Peyer's patch (tissue), 4 donors: ENCODE measurements at regions not wholly inside any gene's neighbourhood (a gene's known extent, or its start where the extent isn't known, plus 50 kb on each side); places are given as distances from the start of the nearest gene placed in this dataset.

Source experiments
- DNase-seq, 3 donors: peaks; one replicate each; pipeline ENCODE4 v3.0.0-alpha.2; 2017 to 2019
- H3K27ac ChIP-seq, 4 donors: fragments of 200-600 bp; sonication (generic); one replicate each; pipeline ENCODE4 v1.5.1; 2016 to 2019
- H3K27me3 ChIP-seq, 2 donors: fragments of 200-600 bp; sonication (generic); one replicate each; pipeline ENCODE4 v1.5.1; 2019
- H3K36me3 ChIP-seq, 3 donors: fragments of 200-600 bp; sonication (generic); one replicate each; pipeline ENCODE4 v1.5.1; 2016 to 2019
- H3K4me1 ChIP-seq, 4 donors: fragments of 200-600 bp; sonication (generic); one replicate each; pipeline ENCODE4 v1.5.1; 2016 to 2019
- H3K4me3 ChIP-seq, 4 donors: fragments of 200-600 bp; sonication (generic); 1 replicate in 3 of 4; 2 replicates in 1 of 4; pipeline ENCODE4 v1.5.1; 2016 to 2019; ENCODE audit warnings: mild to moderate bottlenecking in 1 of 4
- H3K9me3 ChIP-seq, 4 donors: fragments of 200-600 bp; sonication (generic); one replicate each; pipeline ENCODE4 v1.5.1; 2016 to 2019; ENCODE audit warnings: mild to moderate bottlenecking in 1 of 4
- POLR2A ChIP-seq, 2 donors: fragments of 450-650 bp; IDR thresholded peaks; one replicate each; pipeline ENCODE4 v1.5.1; 2017; ENCODE audit warnings: antibody characterized with exemption in 2 of 2, mild to moderate bottlenecking in 2 of 2, moderate library complexity in 2 of 2
- TF ChIP-seq, protein P1 (sequence below), 6 experiments: fragments of 450-650 bp in 4 of 6; fragments of 200-600 bp in 2 of 6; sonication (generic) in 1 of 6; IDR thresholded peaks; one replicate each; pipeline ENCODE4 v1.5.1; 2017 to 2019; ENCODE audit warnings: antibody characterized with exemption in 6 of 6, mild to moderate bottlenecking in 3 of 6, moderate library complexity in 1 of 6

DNA sequence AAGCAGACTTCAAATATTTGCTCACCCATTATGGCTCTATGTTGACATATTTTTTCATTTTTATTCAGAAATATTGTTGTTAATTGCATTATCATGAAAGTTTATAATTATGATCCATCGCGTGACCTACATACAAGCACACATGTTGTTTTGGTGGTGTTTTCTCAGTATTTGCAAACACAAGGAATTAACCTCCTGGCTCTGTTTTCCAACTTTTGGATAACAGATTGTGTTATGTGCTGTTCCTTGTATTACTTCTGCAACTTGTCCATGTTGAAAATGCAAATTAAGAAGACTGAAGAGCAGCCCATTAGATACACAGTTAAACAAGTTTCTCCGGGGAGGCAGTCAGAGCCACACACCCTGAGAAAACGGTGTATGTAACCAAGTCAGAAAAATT is 201.2 kb downstream of the SEC23A start:
- no peak for DNase-seq
- Histone ChIP-seq H3K27ac (no peak overlapping the region), H3K9me3 (no peaks in the 10 kb centered on the region), H3K36me3 (no peaks in the 10 kb centered on the region), H3K27me3 (no peaks in the 10 kb centered on the region), H3K4me3 (no peak overlapping the region), H3K4me1 (no peaks in the 10 kb centered on the region)
- TF ChIP-seq, protein P1, sequence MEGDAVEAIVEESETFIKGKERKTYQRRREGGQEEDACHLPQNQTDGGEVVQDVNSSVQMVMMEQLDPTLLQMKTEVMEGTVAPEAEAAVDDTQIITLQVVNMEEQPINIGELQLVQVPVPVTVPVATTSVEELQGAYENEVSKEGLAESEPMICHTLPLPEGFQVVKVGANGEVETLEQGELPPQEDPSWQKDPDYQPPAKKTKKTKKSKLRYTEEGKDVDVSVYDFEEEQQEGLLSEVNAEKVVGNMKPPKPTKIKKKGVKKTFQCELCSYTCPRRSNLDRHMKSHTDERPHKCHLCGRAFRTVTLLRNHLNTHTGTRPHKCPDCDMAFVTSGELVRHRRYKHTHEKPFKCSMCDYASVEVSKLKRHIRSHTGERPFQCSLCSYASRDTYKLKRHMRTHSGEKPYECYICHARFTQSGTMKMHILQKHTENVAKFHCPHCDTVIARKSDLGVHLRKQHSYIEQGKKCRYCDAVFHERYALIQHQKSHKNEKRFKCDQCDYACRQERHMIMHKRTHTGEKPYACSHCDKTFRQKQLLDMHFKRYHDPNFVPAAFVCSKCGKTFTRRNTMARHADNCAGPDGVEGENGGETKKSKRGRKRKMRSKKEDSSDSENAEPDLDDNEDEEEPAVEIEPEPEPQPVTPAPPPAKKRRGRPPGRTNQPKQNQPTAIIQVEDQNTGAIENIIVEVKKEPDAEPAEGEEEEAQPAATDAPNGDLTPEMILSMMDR (IDR thresholded peaks at IDR 0.05): no peak
- TF ChIP-seq POLR2A (IDR thresholded peaks at IDR 0.05): no peak

GRCh38 chr14:38900887-38901286 is 202.1 kb downstream of the SEC23A start:
- Histone ChIP-seq H3K4me3 (no peak overlapping the region), H3K27ac (no peak overlapping the region), H3K36me3 (no peaks in the 10 kb centered on the region), H3K27me3 (no peaks in the 10 kb centered on the region), H3K4me1 (no peaks in the 10 kb centered on the region), H3K9me3 (no peaks in the 10 kb centered on the region)
- TF ChIP-seq, protein P1 (IDR thresholded peaks at IDR 0.05): no peak
- TF ChIP-seq POLR2A (IDR thresholded peaks at IDR 0.05): no peak
- DNase-seq: no peak

GRCh38 chr14:38887696-38888095 is 215.3 kb downstream of the SEC23A start:
- Histone ChIP-seq H3K9me3 (no peaks in the 10 kb centered on the region), H3K27me3 (no peaks in the 10 kb centered on the region), H3K36me3 (no peaks in the 10 kb centered on the region), H3K4me1 (no peaks in the 10 kb centered on the region), H3K4me3 (no peak overlapping the region), H3K27ac (no peak overlapping the region)
- no peak for DNase-seq
- TF ChIP-seq, protein P1 (IDR thresholded peaks at IDR 0.05): no peak
- TF ChIP-seq POLR2A (IDR thresholded peaks at IDR 0.05): no peak

GRCh38 chr14:38884109-38884508 is 218.9 kb downstream of the SEC23A start:
- DNase-seq: no peak
- H3K4me3 ChIP-seq: no peak overlapping the region
- H3K27me3 ChIP-seq: no peaks in the 10 kb centered on the region
- no peaks in the 10 kb centered on the region for H3K9me3 ChIP-seq
- no peaks in the 10 kb centered on the region for H3K36me3 ChIP-seq
- H3K4me1 ChIP-seq: no peaks in the 10 kb centered on the region
- TF ChIP-seq, protein P1 (IDR thresholded peaks at IDR 0.05): no peak
- TF ChIP-seq POLR2A (IDR thresholded peaks at IDR 0.05): no peak
- no peak overlapping the region for H3K27ac ChIP-seq

DNA sequence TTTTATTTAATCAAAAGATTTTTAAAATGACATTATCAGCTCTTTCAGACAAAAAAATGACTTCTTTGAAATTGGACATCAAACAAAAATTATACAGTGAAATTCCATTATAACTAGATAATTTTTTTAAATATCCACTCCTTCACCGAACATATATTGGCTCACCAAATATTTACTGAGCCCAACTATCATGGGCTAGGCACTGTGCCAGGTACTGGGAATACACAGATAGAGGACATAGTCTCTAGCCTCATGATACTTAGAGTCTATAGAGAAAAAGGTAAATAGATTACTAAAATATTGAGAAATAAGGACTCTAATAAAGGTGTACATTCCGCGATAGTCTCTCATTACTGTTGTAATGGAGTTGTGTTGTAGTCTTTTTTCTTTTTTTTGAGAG is 219.9 kb downstream of the SEC23A start:
- TF ChIP-seq, protein P1 (IDR thresholded peaks at IDR 0.05): no peak
- TF ChIP-seq POLR2A (IDR thresholded peaks at IDR 0.05): no peak
- Histone ChIP-seq H3K27ac (no peak overlapping the region), H3K36me3 (no peaks in the 10 kb centered on the region), H3K4me1 (no peaks in the 10 kb centered on the region), H3K4me3 (no peak overlapping the region), H3K27me3 (no peaks in the 10 kb centered on the region), H3K9me3 (no peaks in the 10 kb centered on the region)
- no peak for DNase-seq

GRCh38 chr14:38882533-38882932 is 220.5 kb downstream of the SEC23A start:
- no peak for DNase-seq
- no peak overlapping the region for H3K27ac ChIP-seq
- H3K4me1 ChIP-seq: no peaks in the 10 kb centered on the region
- no peaks in the 10 kb centered on the region for H3K27me3 ChIP-seq
- TF ChIP-seq, protein P1 (IDR thresholded peaks at IDR 0.05): no peak
- TF ChIP-seq POLR2A (IDR thresholded peaks at IDR 0.05): no peak
- H3K36me3 ChIP-seq: no peaks in the 10 kb centered on the region
- H3K9me3 ChIP-seq: no peaks in the 10 kb centered on the region
- H3K4me3 ChIP-seq: no peak overlapping the region
